NOMO-1 treated with DMSO at 0.1 percent for 48 hours (cell line): ENCODE measurements at regions not wholly inside any gene's neighbourhood (a gene's known extent, or its start where the extent isn't known, plus 50 kb on each side); places are given as distances from the start of the nearest gene placed in this dataset.
"Not testable (repeated sequence)": the region's sequence is repeated elsewhere in the genome, so short reads cannot be mapped to it uniquely, and the experiment has no call there.

Experiments used
- DNase-seq: peaks from one replicate; lab custom pipeline; 2025; ENCODE audit not compliant: unreplicated experiment; lab: John Stamatoyannopoulos, UW

DNA sequence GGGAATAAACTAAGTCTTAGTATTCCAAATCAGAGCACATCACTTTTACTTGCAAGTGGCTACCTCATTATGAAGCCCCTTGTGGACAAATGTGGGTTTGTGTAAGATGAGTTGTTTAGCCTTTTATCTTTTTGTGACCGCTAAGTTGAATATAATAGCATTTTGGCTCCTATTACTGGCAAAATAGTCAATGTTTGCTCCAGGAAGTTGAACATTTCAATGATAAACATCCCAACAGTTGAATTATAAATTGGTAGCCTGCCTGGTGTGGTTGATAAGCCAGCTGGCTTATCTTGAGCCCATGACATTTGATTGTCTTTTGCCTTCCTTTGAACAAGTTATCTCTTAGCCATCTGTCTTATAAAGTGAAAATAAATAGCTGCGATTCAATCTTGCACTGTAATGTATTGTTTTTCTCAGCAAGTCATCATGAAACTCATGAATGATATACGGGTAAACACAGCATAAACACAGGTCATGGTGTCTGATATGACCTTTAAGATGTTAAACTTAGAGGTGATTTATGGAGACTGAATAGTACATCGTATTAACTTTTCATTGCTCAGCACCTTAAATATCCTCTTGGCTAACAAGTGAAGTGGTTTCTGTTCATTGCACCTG lies 338.4 kb downstream of the SOCS6 start:
- DNase-seq, result no peak

DNA sequence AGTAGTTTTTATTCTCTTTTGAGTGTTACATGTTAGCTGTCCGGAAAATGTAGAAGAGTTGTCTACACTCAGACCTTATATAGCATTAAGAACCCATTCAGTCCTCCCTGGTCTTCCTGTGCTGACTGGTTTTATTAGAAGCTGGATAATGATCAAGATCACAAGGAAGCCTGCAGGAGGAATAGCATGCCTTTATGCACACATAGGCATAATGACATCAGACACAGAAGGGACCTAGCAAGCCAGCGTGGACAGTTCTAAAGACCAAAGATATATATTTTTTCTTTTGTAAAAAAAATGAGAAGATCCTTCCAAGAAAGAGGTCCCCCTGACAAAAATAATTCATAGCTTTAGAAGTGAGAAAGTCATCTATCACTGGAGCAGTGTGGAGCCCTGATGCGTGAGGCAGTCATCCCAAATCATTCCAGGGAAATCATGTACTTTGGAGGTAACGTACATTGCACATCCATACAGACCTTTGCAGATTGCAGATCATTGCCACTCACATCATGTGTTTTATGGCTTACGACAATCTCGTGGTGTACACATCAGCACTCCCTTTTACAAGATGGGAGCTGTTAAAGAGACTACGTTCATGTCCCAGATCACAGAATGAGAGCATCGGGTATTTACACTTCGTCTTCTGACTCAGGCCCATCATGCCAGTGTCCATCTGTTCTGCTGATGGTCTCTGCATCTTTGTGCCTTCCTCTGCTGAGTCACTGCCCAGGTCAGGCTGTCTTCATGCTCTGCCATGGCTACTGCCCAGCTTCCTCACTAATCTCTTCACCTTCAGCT lies 334.0 kb downstream of the SOCS6 start:
- no peak for DNase-seq

DNA sequence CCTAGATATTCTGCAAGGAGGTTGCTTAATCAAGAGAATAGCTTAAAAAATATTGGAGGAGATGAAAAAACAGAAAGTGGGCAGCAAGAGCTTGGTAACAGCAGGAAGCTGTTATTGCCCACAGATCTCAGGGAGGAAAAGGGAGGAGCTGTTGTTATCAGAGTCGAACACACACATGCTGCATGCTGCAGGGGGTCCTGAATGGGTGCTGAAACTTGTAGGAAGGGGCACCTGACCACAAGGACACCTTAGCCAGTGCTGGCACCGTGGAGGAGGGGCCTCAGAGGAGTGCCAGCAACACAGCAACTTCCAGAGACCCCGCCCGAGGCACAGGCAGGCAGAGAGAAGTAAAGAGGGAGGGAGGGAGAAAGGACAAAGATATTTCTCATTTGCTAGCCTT lies 332.9 kb downstream of the SOCS6 start:
- DNase-seq, result no peak

DNA sequence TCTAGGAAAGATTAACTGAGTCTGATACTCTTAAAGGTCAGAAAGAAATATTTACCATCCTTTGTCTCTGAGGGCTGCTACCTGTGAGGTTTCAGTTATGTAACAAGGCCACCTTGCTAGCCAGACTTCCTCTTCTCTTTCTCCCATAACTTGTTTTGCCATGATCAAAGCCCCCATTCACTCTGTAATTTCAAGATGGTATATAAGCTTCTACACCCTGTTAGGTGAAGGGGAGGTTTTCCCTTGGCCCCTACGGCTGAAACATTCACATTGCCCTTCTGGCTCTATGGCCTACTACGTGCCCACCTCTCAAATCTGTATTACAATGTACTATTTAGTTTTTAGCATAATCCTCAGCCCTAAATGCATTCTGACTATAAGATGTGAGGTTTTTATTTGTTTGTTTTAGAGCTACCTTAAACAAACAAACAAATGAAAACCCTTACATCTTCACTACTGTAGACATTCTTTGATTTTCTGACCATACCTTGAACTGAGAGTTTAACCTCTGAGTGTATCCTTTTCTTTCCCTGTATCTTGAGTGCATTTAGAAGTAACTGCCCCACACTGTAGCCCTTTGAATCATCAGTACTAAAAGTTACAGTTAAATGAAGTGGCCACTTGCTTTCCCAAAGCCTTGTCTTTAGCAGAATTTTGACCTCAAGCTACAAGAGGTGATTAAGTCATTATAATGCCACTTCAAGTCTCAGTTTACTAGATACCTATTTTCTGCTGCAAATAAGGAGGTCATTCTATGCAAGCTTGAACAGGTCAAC lies 332.2 kb downstream of the SOCS6 start:
- no peak for DNase-seq

DNA sequence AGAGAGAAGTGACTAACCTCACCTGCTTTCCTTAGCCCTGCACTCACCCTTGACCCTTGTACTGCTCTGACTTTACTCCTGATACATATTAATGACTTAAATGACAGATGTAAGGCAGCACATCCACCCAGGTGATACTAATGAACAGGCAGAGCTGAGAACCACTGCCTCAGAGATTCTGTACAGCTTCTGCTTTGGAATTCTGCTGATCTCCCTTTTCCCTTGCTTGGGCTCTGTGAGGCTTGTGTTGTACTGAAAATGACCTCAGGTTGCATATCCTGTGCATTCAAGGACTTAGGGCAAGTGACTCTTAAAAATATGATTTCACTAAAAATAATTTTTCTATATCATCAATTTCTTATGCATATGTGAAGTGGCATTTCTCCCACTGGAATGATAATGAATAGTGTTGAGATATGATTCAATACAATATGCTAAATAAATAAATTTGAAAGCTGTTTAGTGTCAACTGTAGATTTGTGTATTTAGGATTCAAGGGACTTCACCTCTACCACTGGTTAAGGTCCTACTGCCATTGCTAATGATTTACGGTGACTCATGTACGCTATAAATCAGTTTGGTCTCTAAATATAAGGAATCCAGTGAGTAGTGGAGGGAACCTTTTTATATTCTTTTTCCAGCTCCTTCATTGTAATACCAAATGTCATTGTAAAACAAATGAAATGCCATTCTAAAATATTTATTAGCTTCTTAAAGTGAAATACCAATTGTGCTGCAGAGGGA lies 328.3 kb downstream of the SOCS6 start:
- DNase-seq, result no peak

DNA sequence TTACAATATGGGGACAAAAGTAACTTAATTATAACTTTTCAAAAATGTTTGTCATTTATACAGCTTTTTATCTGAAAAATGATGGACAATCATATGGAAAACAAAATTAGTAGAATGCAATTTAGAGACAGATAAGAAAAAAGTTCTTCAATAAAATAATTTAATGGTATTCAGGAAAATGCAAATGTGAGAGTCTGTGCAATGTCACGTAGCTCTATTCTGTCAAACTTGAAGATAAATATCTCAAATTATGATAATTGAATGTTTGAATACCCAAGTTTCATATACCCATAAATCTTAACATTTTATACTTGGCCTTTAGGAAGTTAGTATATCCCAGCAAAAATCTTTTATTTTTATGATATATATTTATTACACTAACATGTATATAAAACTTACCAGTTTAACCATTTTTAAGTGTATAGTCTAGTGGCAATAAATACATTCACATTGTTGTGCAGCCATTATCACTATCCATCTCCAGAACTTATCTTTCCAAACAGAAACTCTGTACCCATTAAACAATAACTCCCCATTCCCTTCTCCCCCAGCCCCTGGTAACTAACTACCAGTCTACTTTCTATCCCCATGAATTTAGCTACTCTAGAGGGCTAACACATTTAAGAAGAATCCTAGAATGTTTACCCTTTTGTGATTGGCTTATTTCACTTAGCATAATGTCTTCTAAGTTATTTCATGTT lies 311.5 kb downstream of the SOCS6 start:
- no peak for DNase-seq

DNA sequence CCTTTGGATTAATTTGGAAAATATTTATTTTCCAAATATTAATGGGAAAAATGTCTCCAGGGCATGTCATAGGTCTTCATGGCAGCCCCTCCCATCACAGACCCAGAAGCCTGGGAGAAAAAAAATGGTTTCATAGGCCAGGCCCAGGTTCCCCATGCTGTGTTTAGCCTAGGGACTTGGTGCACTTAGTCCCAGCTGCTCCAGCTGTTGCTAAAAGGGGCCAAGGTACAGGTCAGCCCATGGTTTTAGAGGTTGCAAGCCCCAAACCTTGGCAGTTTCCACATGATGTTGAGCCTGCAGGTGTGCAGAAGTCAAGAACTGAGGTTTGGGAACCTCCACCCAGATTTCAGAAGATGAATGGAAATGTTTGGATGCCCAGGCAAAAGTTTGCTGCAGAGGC lies 309.6 kb downstream of the SOCS6 start:
- no peak for DNase-seq

DNA sequence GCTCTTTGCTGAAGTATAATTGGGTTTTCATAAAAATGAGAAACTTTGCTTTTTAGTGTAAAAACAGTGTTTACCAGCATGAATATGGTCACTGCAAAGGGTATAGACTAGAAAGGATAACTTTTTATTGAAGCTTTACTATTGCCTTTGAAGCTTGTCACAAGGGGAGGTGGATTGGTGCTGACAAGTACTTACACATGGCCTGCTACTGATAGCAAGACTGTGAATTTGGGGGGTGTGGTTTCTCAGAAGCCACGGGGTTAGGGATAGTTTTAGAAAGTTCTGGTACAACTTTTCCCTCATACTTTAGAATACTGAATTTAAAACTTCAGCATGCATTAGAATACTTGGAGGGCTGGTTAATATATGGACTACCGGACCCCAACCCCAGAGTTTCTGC lies 294.1 kb downstream of the SOCS6 start:
- DNase-seq, result no peak

DNA sequence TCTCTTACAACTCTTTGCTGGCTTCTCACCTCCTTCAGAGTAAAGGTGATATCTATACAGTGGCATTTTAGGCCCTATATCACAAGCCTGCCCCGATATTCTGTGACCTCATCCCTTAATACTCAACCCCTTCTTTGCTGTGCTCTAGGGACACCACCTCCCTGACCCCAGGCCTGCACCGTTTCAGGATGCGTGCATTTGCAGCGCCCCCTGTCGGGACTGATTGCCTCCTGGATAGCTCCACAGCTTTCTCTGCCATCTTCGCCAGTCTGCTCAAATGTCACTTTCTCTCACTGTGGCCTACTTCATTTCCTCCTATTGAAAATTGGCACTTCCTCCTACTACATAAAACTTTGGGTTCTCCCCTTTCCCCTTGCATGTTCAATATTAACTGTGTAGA lies 289.6 kb downstream of the SOCS6 start:
- no peak for DNase-seq

DNA sequence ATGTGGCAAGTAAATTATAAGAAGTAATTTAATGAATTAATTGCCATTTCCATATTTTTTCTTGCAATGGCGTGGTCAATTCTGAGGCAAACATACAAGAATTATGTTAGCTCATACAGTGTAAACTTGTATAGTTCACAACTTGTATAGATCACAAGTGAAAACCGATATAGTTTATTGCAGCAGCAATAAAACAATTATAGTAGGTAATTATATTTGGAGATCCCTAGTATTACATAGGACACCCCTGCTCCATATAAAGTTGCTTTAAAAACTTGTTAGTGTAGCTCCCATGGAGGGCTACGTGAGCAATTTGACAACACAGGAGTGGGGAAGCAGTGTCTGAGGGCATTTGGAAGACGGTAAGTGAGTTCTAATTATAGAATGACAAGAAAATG lies 288.2 kb downstream of the SOCS6 start:
- no peak for DNase-seq

DNA sequence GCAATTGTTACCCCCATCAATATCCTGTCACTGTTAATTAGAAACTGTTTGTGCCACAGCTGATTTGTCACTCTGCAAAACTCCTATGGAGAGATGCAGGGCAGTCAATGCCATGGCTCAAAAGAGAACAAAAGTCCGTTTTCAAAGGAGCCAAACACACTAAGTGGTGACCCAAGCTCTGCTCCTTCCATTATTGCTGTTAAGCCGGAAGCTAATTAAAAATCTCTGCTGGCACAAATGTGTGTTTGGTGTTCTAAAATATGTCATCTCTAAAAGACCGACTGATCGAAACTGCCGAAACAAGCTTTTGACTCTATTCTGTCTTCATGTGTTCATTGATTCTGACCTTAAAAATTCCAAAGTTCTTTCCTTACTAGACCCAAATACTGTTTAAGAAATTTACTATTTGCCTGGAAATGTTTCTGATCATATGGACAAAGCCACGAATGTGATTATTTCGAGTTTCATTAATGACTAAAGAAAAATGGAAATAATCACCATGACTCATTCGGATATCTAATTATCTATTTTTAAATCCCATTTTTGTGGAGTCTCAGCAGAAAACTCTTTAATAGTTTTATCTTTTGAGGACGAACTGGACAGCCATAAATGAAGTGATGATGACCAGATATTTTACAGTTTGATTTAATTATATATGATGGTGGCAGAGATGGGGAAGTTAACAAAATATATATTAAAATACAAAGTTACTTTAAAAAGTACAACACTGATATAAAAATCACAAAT lies 287.6 kb downstream of the SOCS6 start:
- no peak for DNase-seq

DNA sequence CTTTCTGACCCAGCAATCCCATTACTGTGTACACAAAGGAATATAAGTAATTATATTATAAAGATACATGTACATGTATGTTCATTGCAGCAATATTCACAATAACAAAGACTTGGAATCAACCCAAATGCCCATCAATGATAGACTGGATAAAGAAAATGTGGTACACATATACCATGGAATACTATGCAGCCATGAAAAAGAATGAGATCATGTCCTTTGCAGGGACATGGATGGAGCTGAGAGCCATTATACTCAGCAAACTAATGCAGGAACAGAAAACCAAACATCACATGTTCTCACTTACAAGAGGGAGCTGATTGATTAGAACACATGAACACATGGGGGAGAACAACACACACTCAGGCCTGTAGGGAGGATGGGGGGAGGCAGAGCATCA lies 286.1 kb downstream of the SOCS6 start:
- DNase-seq, result not testable (repeated sequence)

DNA sequence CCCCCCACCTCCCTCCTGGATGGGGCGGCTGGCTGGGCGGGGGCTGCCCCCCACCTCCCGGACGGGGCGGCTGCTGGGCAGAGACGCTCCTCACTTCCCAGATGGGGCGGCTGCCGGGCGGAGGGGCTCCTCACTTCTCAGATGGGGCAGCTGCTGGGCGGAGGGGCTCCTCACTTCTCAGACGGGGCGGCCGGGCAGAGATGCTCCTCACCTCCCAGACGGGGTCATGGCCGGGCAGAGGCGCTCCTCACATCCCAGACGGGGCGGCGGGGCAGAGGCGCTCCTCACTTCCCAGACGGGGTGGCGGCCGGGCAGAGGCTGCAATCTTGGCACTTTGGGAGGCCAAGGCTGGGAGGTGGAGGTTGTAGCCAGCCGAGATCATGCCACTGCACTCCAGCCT lies 280.8 kb downstream of the SOCS6 start:
- DNase-seq, result not testable (repeated sequence)

DNA sequence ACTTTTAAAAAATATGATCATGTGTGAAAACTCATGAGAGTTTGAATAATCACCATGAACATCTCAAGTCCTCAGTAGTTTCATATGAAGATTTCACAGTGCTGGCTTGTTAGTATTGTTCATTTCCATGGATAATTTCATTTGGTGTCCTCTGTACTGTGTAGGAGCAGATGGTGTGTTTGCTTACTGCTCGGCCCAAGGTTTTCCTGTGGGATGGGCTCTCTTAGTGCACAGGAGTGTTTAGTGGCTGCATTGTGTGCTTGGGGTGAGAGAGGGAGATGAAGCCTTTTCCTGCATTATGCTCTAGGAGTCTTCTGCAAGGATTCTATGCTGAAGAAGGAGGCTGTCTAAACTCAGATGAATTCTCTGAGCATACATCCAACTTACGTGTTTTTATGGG lies 270.6 kb downstream of the SOCS6 start:
- DNase-seq, result no peak

DNA sequence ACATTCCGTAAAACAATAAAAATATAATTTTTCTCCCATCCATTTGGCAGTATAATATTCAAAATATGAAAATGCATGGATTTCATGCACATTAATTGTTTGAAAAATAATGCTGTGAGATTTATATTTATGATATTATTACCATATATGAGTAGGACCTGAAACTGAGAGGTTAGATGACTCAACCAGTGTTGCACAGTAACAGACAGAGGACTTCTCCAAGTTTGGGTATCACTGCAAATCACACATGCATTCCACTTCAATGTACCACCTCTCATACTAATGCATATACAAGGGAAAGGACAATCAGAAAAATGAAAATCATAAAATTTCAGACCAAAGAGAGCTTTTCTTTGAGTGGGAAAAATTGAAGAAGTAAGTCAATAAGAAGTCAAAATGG lies 269.5 kb downstream of the SOCS6 start:
- no peak for DNase-seq

DNA sequence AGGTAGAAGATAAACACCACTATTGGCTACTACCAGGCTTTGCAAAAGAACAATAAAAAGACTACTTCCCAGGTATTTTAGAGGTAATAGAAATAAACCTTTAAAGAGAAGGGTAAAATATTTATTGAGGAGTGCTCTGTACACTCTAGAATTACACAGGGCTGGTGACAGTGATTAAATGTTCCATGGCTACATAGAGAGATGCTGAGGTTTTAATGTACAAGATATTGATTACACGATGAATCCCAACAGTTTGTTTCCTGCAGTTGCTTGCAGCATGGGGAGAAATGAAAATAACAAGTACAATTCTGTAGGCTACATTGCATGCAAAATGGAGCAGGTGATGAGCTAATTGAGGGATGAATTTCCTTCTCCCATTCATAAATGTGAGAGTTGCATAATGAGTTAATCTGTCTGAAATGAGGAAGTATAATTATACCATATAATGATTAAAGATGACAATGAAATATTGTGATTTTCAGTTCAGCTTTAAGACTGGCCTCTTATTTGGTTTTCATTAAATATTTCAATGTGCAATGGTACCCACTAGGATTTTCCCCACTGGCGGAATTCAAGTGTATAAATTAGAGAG lies 266.1 kb downstream of the SOCS6 start:
- peak; percentile 83 for DNase-seq

DNA sequence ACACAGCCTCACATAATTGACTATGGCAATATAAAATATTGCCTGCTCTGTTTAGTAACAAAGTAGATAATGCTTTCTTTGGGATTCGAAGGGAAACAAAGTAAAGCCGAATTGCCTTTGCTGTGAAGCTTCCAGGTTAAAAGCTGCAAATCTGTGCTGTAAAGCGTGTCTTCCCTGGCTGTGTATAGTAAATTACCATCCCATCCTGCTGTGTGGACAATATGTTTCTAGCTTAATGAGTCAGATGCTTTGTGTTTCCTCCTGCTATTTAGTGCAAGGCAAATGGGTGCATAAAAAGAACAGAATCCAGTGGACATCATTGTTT lies 265.1 kb downstream of the SOCS6 start:
- no peak for DNase-seq

DNA sequence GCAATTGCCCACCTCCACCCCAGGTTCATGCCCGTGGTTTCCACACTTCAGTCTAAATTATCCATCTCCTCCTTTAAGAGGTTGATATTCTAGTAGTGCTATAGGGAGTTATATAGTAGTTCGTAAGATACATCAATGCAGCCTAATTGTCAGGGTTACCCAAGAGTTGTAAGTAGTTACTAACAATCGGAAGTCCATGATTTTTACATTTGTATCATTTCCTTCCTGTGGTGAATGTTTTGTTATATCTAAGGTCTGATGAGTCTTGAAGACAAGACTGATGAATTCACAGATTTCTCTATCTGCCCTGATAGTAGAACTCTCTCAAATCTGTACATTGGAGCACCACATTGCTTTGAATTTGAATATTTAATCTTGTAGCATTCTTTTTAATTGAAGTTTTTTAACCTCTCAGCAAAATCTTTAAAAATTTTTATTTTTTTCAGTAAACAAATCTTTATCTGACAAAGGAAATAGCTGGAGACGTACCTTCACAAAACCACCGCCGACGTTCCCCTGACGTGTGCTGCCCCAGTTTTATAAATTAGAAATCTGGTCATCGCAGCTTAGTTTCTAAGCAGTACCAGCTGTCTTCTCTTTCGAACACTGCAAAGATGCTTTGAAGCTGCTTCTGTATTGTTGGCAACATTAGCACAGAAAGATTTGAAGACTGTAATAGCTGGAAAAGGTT lies 264.5 kb downstream of the SOCS6 start:
- DNase-seq, result peak; percentile 13

DNA sequence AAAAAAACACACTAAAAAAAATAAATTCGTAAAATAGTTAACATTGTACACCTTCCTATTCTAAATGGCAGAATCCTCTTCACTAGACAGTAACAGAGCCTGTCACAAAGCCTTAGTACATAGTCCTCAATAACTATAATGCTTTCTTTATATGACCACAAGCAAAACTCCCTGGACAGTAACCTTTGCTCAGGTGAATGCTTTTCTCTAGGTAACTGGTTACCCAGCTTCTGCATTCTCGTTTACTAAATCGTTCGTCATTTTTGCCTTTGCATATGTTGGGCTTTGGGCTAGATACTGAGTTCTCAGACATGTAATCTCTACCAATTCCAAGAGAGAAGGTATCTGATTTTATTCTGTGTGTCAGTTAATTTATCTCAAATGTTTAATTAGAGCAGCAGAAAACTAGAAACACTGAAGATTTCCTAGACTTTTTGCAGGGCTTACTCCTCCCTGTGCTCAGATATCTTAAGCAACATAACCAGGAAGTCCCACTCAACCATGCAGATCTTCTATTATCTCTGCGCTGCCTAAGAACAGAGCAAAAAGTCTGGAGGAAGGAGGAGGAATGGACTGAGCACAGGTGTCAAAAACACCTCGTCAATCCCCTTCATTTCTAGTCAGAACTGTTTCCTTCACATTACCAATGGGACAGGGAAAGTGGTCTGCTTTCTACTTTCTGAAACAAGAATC lies 247.7 kb downstream of the SOCS6 start:
- DNase-seq, result no peak
